DND-41 (cell line): ENCODE measurements at regions not wholly inside any gene's neighbourhood (a gene's known extent, or its start where the extent isn't known, plus 50 kb on each side); places are given as distances from the start of the nearest gene placed in this dataset.

Experiments used
- EZH2 ChIP-seq: IDR thresholded peaks from 3 replicates; pipeline ENCODE4 v1.6.1; 2012; ENCODE audit warnings: borderline replicate concordance, low read depth, mild to moderate bottlenecking, moderate library complexity, low read length, inconsistent platforms; ENCODE audit not compliant: severe bottlenecking
- TF ChIP-seq, protein P1 (sequence below): IDR thresholded peaks from 2 replicates; pipeline ENCODE4 v1.5.1; 2012; ENCODE audit warnings: borderline replicate concordance, low read length, moderate library complexity, mild to moderate bottlenecking; ENCODE audit not compliant: poor library complexity, severe bottlenecking; ENCODE audit errors: extremely low read depth

DNA sequence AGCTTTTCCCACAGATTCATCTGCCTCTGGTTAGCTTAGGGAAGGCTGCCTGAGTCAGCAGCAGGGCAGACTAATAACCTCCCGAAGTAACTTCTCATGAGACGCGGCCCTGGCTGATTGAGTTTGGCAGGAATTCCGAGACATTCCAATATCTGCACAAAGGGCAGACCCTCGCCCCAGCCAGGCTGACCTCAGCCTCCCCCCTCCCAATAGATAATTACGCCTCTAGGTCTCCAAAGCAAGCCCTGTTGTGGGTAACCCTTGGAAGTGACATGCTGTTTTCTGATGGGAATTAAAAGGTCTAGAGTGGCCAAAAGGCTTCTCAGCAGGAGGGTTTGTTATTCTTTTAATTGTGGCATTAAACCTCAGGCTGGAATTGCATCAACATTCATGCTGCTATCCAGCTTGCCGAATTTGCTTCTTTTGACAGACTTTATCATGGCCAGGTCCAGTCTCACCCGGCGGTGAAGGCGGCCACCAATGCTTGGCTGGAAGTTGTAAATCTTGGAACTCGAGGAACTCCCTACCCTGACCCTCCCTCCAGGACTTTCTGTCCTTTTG is 98.0 kb upstream of the SLC14A2 start:
- TF ChIP-seq, protein P1, sequence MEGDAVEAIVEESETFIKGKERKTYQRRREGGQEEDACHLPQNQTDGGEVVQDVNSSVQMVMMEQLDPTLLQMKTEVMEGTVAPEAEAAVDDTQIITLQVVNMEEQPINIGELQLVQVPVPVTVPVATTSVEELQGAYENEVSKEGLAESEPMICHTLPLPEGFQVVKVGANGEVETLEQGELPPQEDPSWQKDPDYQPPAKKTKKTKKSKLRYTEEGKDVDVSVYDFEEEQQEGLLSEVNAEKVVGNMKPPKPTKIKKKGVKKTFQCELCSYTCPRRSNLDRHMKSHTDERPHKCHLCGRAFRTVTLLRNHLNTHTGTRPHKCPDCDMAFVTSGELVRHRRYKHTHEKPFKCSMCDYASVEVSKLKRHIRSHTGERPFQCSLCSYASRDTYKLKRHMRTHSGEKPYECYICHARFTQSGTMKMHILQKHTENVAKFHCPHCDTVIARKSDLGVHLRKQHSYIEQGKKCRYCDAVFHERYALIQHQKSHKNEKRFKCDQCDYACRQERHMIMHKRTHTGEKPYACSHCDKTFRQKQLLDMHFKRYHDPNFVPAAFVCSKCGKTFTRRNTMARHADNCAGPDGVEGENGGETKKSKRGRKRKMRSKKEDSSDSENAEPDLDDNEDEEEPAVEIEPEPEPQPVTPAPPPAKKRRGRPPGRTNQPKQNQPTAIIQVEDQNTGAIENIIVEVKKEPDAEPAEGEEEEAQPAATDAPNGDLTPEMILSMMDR: no peak
- no peak for TF ChIP-seq EZH2
